ENCODE measurements at regions not wholly inside any gene's neighbourhood (a gene's known extent, or its start where the extent isn't known, plus 50 kb on each side); places are given as distances from the start of the nearest gene placed in this dataset.

GRCh38 chr3:76954412-76954811 is 85.5 kb upstream of the ROBO2 start:
- no peak for TF ChIP-seq CTCF (tag by site-specific recombination; IDR thresholded peaks at IDR 0.05)
- no peak for TF ChIP-seq SETDB1 (IDR thresholded peaks at IDR 0.05; ENCODE audit: insufficient read length, low read length)
